GM18870 (cell line): ENCODE measurements at regions not wholly inside any gene's neighbourhood (a gene's known extent, or its start where the extent isn't known, plus 50 kb on each side); places are given as distances from the start of the nearest gene placed in this dataset.
"Not testable (repeated sequence)": the region's sequence is repeated elsewhere in the genome, so short reads cannot be mapped to it uniquely, and the experiment has no call there.

Experiments used
- ATAC-seq: cut with Tn5 transposase; IDR thresholded peaks from one replicate; pipeline ENCODE4 v1.9.1; 2021; ENCODE audit warnings: moderate library complexity; ENCODE audit not compliant: unreplicated experiment

DNA sequence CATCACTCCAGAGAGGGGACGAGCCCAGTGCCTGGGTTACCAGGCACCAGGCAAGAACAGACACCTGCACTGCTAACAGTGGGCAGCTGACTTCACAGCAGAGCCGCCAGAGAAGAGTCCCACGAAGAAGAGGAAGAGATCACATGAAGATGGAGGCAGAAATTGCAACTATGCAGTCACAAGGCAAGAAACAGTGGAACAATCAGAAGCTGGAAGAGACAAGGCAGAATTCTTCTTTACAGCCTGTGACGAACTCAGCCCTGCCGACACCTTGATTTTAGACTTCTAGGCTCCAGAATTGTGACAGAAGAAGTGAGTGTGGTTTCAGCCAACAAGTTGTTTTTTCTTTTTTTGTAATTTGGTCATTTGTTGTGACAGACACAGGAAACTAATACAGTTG is 59.2 kb downstream of the IL12A start:
- no peak for ATAC-seq

DNA sequence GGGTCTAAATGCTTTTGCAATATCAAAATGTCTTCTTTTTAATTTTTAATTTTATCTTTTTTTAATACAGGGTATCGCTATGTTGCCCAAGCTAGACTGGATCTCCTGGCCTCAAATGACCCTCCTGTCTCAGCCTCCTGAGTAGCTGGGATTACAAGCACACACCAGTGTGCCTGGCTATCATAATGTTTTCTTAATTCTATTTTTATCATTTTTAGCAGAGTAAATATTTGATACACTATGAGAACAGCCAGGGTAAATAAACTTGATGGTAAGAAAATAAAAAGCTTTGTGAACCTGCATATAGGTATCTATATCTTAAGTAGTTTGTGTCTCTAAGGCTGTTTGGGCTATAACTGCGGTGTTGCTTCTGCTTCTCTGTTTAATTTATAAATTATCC is 60.4 kb downstream of the IL12A start:
- no peak for ATAC-seq

DNA sequence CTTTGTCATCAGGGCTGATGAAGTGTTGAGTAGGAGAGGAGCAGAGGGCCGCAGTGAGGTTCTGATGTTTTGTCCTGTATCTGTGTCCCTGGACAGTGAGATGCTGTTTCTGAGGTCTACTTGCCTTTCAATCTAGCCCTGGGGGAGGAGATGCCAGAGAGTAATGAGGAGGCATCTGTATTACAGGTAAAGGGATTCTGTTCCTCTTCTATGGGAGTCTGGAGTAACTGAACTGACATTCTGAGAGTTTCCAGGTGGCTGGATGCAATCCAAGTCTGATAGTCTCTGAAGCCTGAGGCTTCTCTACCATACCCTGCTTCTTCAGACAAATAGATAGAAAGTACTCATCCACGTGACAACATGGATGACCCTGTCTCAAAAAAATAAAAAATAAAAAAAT is 60.9 kb downstream of the IL12A start:
- no peak for ATAC-seq

DNA sequence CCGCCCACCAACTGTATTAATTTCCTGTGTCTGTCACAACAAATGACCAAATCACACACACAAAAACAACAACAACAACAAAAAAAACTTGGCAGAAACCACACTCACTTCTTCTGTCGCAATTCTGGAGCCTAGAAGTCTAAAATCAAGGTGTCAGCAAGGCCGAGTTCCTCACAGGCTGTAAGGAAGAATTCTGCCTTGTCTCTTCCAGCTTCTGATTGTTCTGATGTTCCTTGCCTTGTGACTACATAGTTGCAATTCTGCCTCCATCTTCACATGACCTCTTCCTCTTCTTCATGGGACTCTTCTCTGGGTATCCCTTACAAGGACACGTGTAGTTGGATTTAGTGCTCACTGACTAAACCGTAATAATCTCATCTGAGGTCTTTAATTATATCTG is 61.4 kb downstream of the IL12A start:
- no peak for ATAC-seq

DNA sequence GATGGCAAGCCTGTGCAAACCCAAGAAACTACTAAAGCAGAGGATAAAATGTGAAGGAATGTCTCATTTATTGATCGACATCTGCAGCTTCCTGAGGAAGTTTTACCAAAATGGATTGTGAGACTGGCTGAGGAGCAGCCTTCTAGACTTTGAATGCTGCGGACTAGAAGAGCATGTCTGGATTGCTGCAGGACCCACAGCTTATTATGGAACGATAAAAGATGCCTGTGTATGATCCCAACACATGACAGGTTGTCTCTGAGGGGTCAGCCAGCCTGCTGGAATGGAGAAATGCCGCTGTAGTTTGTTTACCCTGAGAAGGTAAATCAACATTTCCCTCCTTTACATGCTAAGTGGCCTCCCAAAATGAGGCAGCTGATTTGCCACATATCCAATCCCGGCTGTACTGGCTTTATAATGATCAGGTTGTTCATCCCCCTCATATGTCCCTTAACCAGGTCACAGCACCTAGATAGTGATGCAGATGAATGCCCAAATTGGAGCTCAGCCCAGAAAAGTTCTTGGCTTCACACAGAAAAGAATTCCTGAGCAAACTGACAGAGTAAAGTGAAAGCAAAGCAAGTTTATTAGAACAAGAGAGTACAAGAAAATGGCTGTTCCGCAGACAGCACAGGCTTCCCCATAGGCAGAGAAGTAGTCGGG is 63.9 kb downstream of the IL12A start:
- ATAC-seq = no peak

DNA sequence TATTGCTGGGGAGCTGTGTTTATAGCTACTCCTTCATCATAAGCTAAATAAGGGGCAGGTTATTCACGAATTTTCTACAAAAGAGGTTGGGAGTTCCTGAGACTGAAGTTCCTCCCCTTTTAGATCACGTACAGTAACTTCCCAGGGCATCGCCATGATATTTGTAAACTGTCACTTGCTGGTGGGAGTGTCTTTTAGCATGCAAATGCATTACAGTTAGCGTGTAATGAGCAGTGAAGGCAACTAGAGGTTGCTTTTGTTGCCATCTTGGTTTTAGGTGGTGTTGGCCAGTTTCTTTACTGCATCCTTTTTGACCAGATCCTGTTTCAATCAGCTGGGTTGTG is 64.4 kb downstream of the IL12A start:
- ATAC-seq = no peak

DNA sequence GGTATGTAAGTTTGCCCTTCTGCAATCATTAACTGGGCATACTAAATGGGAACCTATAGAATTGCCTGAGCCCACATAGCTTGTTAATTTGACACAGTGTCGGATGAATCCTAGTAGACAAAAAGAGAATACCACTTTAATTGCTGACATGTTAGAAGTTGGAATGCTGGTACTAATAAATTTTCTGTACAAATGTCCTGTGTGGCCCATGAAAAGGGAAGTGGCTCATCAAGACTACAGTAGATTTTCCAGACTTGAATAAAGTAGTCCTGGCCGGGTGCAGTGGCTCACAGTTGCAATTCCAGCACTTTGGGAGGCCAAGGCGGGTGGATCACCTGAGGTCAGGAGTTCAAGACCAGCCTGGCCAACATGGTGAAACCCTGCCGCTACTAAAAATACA is 66.2 kb downstream of the IL12A start:
- not testable (repeated sequence) for ATAC-seq

DNA sequence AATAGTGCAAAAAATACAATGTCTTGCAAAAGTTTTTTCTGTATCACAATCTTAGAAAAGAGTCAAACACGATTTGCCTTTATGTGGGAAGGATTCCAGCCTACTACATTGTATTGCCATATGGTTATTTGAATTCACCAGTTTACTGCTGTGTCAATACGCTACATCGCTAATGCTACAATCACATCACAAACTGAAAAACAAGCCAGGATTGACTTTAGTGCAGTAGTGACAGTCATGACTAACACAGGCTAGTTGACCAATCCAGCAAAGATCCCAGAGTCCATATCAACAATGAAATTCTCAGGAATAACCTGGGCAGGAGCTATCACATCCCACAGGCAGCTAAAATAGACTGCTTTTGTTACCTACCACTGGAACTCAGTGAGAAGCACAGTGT is 67.0 kb downstream of the IL12A start:
- ATAC-seq = no peak

DNA sequence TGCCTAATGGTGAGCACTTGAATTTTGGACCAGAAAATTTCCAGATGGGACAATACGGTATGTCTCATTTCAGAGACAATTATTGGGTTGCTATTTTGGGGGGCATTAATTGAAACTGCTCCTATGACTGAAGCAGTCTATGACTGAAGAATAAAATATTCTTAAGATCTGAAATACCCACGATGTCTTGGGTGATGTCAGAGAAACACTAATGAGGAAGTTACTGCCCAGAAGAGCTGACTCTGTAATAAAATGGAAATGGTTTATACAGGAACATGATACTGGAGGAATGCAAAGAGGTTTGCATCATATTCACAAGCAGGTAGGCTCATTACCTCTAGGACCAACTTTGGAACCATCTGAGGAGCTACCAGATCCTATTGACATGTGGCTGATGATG is 68.7 kb downstream of the IL12A start:
- ATAC-seq = no peak

DNA sequence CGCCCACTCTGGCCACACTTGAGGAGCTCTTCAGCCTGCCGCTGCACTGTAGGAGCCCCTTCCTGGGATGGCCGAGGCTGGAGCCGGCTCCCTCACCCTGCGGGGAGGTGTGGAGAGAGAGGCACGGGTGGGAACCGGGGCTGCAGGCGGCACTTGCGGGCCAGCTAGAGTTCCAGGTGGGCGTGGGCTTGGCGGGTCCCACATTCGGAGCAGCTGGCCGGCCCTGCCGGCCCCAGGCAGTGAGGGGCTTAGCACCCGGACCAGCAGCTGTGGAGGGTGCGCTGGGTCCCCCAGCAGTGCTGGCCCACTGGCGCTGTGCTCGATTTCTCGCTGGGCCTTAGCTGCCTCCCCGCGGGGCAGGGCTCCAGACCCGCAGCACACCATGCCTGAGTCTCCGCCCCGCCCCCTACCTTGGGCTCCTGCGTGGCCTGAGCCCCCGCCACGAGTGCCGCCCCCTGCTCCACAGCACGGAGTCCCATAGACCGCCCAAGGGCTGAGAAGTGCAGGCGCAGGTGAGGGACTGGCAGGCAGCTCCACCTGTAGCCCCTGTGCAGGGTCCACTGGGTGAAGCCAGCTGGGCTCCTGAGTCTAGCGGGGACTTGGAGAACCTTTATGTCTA is 71.9 kb downstream of the IL12A start:
- no peak for ATAC-seq

DNA sequence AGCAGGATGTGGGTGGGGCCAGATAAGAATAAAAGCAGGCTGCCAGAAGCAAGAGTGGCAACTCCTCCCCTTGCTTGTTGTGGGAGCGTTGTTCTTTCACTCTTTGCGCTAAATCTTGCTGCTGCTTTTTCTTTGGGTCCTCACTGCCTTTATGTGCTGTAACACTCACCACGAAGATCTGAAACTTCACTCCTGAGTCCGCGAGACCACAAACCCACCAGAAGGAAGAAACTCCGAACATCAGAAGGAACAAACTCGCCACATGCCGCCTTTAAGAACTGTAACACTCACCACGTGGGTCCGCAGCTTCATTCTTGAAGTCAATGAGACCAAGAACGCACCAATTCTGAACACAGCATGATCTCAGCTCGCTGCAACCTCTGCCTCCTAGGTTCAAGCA is 72.9 kb downstream of the IL12A start:
- no peak for ATAC-seq

DNA sequence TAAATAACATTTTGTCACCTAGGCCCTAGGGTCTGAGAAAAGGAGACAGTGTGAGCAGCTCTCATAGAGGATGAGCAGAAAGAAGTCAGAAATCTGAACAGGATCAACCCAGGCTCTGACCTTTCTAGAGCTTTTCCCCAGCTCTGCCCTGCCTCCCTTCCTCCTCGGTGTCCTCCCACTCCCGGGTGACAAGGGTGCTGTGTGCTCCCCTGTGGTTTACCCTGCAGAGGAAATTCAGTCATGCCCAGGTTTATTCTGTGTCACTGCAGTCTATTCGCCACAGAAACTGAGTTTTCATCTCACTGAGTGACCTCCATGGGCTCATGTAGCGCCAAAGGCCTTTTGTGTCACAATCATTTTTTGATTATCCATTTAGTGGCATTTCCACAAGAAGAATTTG is 76.6 kb downstream of the IL12A start:
- ATAC-seq = no peak

DNA sequence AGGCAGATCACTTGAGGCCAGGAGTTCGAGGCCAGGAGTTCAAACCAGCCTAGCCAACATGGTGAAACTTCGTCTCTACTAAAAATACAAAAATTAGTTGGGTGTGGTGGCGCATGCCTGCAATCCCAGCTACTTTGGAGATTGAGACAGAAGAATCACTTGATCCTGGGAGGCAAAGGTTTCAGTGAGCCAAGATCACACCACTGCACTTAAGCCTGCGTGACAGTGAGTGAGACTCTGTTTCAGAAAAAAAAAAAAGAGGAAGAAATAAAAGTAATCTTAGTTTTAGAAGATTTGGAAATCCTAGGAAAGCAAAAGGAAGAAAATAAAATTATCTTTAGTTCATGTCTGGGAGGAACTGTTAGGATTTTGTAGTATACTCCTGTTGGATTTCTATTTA is 77.2 kb downstream of the IL12A start:
- no peak for ATAC-seq

DNA sequence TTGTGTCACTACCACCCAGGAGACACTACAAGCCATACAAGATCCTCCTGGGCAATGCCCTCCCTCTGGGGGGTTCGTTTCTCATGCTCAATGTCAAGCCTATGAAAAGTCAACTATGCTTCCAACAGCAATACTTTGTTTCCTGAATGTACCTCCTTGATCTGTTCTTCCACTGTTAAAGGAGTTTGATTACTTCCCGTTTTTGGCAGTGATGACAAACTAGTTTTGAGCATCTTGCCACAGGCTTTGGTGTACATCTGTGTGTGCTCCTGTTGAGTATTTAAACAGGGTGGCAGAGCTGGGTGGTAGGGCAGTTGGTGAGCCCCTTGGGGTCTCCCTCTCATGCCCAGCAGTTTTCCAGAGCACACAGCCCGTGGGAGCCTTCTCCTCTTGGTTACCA is 81.4 kb downstream of the IL12A start:
- ATAC-seq = no peak

DNA sequence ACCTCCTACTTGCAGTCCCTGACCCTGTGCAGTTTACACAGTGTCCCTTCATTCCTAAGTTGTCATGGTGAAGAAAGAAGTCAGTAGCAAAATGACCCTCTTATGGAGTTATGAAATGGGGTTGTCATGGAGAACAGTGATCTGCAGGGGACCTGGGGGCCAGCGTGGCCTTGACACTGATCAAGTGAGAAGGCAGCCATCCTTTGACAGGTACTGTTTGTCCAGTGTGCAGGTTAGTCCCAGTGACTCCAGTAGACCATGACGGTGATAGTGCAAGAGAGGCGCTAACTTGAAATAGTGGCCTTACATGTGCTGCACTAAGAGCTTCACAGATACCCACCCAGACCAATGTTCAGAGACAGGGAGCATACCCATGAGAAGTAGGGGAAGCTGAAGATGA is 87.9 kb downstream of the IL12A start:
- ATAC-seq = no peak

DNA sequence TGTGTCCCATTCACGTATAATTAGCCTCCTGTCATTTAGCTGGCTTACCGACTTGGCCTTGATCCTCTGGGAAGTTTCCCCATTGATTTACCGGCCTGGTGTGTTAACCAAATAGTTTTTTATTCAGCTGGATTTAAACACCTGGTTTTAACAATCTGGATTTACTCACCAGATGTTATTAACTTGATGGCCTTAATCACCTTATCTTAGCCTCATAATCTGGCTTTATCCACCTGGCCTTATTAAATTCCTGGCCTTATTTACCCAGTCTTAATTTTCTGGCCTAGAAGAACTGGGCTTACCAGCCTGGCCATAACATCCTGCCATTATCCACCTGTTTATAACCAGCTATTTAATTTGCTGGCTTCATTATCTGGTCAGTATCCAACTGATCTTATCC is 89.9 kb downstream of the IL12A start:
- no peak for ATAC-seq

DNA sequence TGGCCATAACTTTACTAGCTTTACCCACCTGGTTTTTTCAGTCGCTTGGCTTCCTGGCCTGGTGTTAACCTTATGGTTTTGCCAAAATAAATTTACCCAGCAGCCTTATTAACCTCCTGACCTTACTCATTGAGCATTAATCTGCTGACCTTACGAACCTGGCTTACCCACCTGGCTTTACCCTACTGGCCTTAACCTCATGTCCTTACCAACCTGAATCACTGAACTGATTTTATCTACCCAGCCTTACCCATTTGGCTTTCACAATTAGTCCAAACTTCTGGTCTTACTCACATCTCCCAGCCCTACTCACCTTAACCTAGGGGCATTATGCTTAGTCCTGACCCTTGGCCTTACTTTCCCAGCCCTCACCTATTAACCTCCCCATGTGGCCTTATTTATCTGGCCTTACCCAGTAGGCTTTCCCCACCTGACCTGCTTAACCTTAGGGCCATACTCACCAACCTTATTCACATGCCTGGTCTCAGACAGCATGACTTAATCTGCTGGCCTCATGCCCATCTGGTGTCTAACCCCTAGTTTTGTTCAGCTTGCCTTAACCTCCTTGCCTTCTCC is 93.4 kb downstream of the IL12A start:
- no peak for ATAC-seq

DNA sequence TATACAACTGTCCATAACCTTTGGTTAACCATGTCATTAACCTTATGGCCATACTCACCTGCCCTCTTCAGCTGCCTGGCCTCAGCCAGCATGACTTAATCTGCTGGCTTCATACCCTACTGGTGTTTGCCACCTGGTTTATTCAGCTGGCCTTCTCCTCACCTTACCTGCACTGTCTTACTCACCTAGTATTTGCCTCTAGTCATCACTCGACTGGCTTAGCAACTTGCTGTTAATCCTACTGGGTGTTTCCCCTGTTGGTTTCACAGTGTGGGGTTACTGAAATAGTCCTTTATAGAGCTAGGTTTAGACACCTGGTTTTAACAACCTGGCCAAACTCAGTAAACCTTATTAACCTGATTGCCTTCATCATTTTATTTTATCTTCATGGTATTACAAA is 96.4 kb downstream of the IL12A start:
- no peak for ATAC-seq

DNA sequence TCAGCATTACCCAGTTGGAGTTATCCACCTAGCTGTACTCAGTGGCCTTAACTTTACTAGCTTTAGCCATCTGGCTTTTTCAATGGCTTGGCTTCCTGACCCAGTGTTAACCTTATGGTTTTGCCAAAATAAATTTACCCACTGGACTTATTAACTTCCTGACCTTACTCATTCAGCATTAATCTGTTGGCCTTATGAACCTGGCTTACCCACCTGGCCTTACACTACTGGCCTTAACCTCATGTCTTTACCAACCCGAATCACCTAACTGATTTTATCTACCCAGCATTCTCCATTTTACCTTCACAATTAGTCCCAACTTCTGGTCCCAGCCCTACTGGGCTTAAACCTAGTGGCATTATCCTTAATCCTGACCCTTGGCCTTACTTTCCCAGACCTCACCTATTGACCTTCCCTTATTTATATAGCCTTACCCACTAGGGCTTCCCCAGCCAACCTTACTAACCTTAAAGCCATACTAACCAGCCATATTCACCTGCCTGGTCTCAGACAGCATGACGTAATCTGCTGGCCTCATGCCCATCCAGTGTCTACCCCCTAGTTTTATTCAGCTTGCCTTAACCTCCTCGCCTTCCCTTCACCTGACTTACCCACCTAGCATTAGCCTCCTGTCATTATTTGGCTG is 100.0 kb downstream of the IL12A start:
- ATAC-seq = no peak

DNA sequence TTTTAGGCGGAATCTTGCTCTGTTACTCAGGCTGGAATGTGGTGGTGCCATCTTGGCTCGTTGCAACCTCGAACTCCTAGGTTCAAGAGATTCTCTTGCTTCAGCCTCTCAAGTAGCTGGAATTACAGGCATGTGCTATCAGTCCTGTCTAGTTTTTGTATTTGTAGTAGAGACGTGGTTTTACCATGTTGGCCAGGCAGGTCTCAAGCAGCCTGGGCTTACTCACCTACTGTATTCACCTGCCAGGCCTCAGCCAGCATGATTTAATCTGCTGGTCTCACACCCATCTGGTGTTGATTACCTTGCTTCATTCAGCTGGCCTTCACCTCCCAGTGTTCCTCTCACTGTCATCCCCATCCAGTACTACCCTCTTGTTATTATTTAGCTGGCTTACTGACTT is 102.0 kb downstream of the IL12A start:
- ATAC-seq = no peak

DNA sequence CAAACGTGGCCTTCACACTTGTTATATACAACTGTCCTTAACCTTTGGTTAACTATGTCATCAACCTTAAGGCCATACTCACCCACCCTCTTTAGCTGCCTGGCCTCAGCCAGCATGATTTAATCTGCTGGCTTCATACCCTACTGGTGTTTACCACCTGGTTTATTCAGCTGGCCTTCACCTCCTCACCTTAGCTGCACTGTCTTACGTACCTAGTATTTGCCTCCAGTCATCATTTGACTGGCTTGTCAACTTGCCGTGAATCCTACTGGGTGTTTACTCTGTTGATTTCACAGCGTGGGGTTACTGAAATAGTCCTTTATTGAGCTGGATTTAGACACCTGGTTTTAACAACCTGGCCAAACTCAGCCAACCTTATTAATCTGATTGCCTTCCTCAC is 102.8 kb downstream of the IL12A start:
- ATAC-seq = no peak

DNA sequence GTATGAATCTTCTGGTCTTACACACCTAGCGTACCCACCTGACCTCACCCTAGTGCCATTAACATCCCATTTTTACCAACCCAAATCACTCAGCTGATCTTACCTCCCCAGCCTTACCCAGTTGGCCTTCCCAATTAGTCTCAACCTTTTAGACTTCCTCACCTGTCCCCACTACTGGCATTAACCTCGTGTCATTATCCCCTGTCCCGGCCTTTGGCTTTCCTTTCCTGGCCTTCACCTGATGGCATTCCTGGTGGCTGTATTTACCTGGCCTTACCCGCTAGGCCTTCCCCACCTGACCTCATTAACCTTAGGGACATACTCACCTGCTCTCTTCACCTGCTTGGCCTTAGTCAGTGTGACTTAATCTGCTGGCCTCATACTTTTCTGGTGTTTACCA is 104.1 kb downstream of the IL12A start:
- ATAC-seq = no peak
